Osteocyte (in vitro differentiated cells): ENCODE measurements at regions not wholly inside any gene's neighbourhood (a gene's known extent, or its start where the extent isn't known, plus 50 kb on each side); places are given as distances from the start of the nearest gene placed in this dataset.

Source experiments
- DNase-seq: peaks from one replicate; pipeline ENCODE4 v3.0.0; 2021; ENCODE audit warnings: mixed read lengths; ENCODE audit not compliant: unreplicated experiment; ENCODE audit errors: extremely low spot score
- H3K27ac Mint-ChIP-seq: one replicate; pipeline ENCODE4 v1.8.0; 2021; ENCODE audit warnings: mild to moderate bottlenecking, mixed read lengths; ENCODE audit not compliant: unreplicated experiment
- H3K27me3 Mint-ChIP-seq: one replicate; pipeline ENCODE4 v1.8.0; 2021; ENCODE audit warnings: mixed read lengths; ENCODE audit not compliant: unreplicated experiment
- H3K36me3 Mint-ChIP-seq: one replicate; pipeline ENCODE4 v1.8.0; 2021; ENCODE audit warnings: mixed read lengths; ENCODE audit not compliant: unreplicated experiment
- H3K4me1 Mint-ChIP-seq: one replicate; pipeline ENCODE4 v1.8.0; 2021; ENCODE audit warnings: mixed read lengths; ENCODE audit not compliant: unreplicated experiment
- H3K4me3 Mint-ChIP-seq: one replicate; pipeline ENCODE4 v1.8.0; 2021; ENCODE audit warnings: mild to moderate bottlenecking, moderate library complexity, mixed read lengths; ENCODE audit not compliant: unreplicated experiment
- H3K9me3 Mint-ChIP-seq: one replicate; pipeline ENCODE4 v1.8.0; 2021; ENCODE audit warnings: mixed read lengths; ENCODE audit not compliant: unreplicated experiment
- TF ChIP-seq, protein P1 (sequence below): fragments of 200-600 bp; sonication (generic); IDR thresholded peaks from 2 replicates; pipeline ENCODE4 v1.5.0; 2021; ENCODE audit warnings: antibody characterized with exemption, mild to moderate bottlenecking, moderate library complexity

DNA sequence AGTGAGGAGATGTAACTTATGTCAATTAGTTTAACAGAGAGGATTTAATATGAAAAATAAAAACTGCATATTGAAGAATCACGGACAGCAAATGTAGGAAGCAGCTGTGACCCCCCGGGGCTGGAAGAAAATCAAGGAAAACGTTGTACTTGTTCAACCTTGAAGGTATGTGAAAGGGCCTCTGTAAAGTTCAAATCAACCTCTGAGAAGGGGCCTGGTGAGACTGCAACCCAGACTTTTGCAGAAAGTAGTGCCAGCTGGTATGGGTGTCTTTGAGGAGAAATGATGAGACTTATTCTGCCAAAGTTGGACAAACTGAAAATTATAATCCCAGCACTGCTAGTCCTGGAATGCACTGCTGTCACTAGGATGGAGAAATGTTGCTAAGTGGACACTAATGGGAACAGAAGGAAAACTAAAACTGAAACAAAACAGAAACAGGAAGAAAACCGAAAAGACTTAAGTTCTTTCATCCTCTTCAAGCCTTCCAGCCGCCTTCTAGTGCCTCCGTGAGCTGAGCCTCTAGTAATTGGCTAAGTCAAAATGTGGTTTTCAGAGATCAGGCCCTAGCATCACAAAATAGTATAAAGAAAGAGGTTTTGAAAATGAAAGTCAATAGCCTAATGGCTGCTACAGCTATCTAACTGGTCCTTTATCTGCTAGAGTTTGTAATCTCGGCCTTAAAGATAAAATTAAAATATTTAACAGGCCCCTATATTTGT, 253.7 kb upstream of the SORCS1 start:
- DNase-seq, result no peak
- peaks cover 25% of the 10 kb centered on the region for H3K9me3 Mint-ChIP-seq
- no peak overlapping the region for H3K4me3 Mint-ChIP-seq
- H3K36me3 Mint-ChIP-seq, result no peaks in the 10 kb centered on the region
- no peaks in the 10 kb centered on the region for H3K4me1 Mint-ChIP-seq
- TF ChIP-seq, protein P1, sequence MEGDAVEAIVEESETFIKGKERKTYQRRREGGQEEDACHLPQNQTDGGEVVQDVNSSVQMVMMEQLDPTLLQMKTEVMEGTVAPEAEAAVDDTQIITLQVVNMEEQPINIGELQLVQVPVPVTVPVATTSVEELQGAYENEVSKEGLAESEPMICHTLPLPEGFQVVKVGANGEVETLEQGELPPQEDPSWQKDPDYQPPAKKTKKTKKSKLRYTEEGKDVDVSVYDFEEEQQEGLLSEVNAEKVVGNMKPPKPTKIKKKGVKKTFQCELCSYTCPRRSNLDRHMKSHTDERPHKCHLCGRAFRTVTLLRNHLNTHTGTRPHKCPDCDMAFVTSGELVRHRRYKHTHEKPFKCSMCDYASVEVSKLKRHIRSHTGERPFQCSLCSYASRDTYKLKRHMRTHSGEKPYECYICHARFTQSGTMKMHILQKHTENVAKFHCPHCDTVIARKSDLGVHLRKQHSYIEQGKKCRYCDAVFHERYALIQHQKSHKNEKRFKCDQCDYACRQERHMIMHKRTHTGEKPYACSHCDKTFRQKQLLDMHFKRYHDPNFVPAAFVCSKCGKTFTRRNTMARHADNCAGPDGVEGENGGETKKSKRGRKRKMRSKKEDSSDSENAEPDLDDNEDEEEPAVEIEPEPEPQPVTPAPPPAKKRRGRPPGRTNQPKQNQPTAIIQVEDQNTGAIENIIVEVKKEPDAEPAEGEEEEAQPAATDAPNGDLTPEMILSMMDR, result no peak
- no peak overlapping the region for H3K27ac Mint-ChIP-seq
- H3K27me3 Mint-ChIP-seq, result no peaks in the 10 kb centered on the region

DNA sequence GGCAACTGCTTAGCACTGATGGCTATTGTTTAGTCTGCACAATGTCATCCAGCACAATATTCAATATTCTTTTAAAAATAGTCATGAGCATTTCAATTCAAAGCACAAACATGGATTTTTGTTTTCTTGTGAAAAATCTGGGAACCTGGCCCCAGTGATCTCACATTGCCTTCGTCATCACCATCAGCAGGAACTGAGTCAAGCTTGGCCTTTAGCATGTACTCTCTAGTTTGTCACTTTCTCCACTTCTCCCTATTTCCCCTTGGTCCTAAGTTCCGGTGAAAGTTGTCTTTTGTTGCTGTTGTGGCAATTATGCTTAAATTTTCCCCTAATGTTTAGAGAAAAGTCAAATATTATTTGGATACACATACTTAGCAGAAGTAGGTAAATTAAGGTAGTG, 252.9 kb upstream of the SORCS1 start:
- no peak for DNase-seq
- Mint-ChIP-seq H3K9me3 (peaks cover 17% of the 10 kb centered on the region), H3K4me1 (no peaks in the 10 kb centered on the region), H3K36me3 (no peaks in the 10 kb centered on the region), H3K27me3 (no peaks in the 10 kb centered on the region), H3K4me3 (no peak overlapping the region), H3K27ac (no peak overlapping the region)
- TF ChIP-seq, protein P1, result no peak

DNA sequence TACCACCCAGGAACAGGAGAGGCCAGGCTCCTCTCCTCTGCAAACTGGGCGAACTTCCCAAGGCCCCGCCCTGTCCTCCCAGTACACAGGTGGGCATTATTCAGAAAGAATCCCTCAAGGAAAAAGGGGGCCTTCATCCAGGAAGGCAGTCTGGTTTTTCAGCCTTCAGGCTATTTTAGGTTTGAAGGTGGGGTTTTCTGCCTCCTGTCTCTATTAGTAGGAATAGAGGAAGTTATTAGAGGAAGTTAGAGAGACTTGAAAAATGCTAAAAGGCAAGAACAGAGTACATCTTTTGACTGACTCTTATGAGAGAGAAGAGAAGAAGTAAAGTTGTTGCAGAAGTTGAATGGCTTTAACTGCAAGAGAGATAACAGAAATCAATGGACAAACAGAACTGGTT, 250.9 kb upstream of the SORCS1 start:
- Mint-ChIP-seq H3K4me3 (no peak overlapping the region), H3K27me3 (no peaks in the 10 kb centered on the region), H3K36me3 (no peaks in the 10 kb centered on the region), H3K4me1 (no peaks in the 10 kb centered on the region), H3K27ac (no peak overlapping the region), H3K9me3 (peaks cover 16% of the 10 kb centered on the region)
- TF ChIP-seq, protein P1, result no peak
- no peak for DNase-seq

DNA sequence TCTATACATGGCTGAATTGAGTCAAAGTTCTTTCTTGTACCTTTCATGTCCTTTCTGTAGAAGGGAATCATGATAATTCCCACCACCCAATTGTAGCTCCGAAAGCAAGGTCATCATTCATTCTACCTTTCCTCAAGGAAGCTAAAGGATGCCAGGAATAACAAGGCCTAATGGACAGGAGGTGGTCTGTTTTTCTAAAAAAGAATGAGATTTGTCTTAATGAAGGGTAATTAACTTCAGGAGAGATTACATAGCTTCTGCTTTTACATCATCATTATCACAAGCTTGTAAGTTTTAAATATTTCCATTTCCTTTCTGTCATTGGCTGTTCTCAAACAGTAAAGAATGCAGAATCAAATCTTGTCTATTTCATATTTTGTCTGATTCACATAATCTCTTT, 249.5 kb upstream of the SORCS1 start:
- Mint-ChIP-seq H3K36me3 (no peaks in the 10 kb centered on the region), H3K27ac (no peak overlapping the region), H3K9me3 (peaks cover 16% of the 10 kb centered on the region), H3K4me1 (no peaks in the 10 kb centered on the region), H3K4me3 (no peak overlapping the region), H3K27me3 (no peaks in the 10 kb centered on the region)
- TF ChIP-seq, protein P1, result no peak
- no peak for DNase-seq

DNA sequence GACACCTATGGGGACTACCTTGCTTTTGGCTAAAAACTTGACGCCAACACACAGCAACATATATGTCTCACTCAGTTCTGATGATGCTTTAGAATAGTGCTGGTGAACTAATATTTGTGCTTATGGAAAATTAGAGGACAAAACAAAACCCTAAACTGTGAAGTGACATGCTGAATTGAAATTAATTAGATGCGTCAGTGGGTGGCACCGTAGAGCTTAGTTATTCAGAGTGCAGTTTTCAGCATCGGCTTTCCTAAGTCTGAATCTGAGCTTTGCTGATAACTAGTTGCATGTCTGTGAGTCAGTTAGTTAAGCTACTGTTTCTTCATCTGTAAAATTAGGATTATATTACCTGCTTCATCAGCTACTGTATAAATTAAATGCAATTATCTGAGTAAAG, 245.0 kb upstream of the SORCS1 start:
- no peaks in the 10 kb centered on the region for H3K27me3 Mint-ChIP-seq
- H3K4me3 Mint-ChIP-seq, result no peak overlapping the region
- no peaks in the 10 kb centered on the region for H3K4me1 Mint-ChIP-seq
- peaks cover 5% of the 10 kb centered on the region for H3K9me3 Mint-ChIP-seq
- H3K36me3 Mint-ChIP-seq, result no peaks in the 10 kb centered on the region
- DNase-seq, result no peak
- H3K27ac Mint-ChIP-seq, result no peak overlapping the region
- TF ChIP-seq, protein P1, result peak; percentile 44
